ENCODE measurements at regions not wholly inside any gene's neighbourhood (a gene's known extent, or its start where the extent isn't known, plus 50 kb on each side); places are given as distances from the start of the nearest gene placed in this dataset.

DNA sequence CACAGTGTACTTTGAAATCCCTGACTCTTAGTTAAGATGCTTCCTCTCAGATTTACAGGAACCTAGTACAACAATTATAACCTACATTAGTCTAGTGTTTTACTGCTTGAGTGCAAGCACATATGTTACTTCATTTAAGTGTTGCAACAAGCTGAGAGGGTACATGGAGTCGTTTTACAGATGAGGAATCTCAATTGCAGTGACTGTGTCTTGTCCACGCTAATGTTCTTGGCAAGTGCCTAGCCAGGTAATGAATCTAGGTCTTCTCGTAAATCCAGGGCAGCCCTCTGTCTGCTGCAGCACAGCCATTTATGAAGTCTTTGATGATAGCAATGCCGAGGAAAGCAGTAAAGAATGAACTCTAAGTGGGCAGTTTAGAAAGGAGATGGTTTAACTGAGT is 384.4 kb upstream of the ARPP21 start:
- TF ChIP-seq, protein P1, sequence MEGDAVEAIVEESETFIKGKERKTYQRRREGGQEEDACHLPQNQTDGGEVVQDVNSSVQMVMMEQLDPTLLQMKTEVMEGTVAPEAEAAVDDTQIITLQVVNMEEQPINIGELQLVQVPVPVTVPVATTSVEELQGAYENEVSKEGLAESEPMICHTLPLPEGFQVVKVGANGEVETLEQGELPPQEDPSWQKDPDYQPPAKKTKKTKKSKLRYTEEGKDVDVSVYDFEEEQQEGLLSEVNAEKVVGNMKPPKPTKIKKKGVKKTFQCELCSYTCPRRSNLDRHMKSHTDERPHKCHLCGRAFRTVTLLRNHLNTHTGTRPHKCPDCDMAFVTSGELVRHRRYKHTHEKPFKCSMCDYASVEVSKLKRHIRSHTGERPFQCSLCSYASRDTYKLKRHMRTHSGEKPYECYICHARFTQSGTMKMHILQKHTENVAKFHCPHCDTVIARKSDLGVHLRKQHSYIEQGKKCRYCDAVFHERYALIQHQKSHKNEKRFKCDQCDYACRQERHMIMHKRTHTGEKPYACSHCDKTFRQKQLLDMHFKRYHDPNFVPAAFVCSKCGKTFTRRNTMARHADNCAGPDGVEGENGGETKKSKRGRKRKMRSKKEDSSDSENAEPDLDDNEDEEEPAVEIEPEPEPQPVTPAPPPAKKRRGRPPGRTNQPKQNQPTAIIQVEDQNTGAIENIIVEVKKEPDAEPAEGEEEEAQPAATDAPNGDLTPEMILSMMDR (IDR thresholded peaks at IDR 0.05): no peak
- TF ChIP-seq POLR2A (IDR thresholded peaks at IDR 0.05): no peak
